ENCODE measurements at regions not wholly inside any gene's neighbourhood (a gene's known extent, or its start where the extent isn't known, plus 50 kb on each side); places are given as distances from the start of the nearest gene placed in this dataset.
A peak's percentile ranks its signal among the peaks of the same experiment; 100 is the strongest.

DNA sequence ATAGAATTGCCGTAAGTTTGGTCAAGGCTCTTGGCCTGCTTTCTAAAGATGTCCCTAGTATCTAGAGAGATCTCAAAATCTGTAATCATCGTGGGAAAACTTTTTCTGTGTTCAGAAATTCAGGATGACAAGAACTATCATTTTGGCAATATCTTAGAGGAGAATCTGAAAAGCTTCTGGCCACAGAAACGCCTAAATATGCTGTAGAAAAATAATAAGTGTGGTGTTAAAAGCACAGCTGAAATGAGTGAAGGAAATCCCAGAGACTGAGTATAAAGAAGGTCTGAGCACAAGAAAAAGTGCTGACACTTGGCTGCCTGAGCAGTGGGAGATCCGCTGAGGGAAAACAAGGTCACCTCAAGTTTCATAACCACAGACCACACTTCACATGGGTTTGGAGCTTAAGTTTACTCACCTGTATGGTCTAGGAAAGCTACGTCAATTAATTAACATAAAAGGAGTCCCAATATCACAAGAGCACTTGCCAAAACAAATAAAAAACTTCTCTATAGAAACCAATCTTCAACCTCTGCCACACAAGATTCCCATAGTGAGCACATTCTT lies 235.2 kb upstream of the IRF2BP2 start:
- Histone ChIP-seq H3K27ac (peak overlapping the region in 1 of 2 donors; percentile 67), H3K36me3 (no peaks in the 10 kb centered on the region), H3K9me3 (no peaks in the 10 kb centered on the region), H3K4me1 (peaks cover 0 to 78% of the 10 kb centered on the region in 2 donors), H3K27me3 (no peaks in the 10 kb centered on the region), H3K4me3 (no peak overlapping the region)
- TF ChIP-seq CTCF (IDR thresholded peaks at IDR 0.05): no peak
- ATAC-seq (peak; percentile 62), DNase-seq (no peak)
- intact Hi-C loops (cut with DNase I): no loop called here

GRCh38 chr1:234844479-234845031 lies 234.6 kb upstream of the IRF2BP2 start:
- H3K4me1 ChIP-seq: peaks cover 0 to 77% of the 10 kb centered on the region in 2 donors
- intact Hi-C loops (cut with DNase I): no loop called here
- peak; percentile 11 for ATAC-seq
- TF ChIP-seq CTCF (IDR thresholded peaks at IDR 0.05): no peak
- H3K27ac ChIP-seq: peak overlapping the region in 1 of 2 donors; percentile 67
- no peaks in the 10 kb centered on the region for H3K9me3 ChIP-seq
- no peaks in the 10 kb centered on the region for H3K27me3 ChIP-seq
- no peak for DNase-seq
- H3K36me3 ChIP-seq: no peaks in the 10 kb centered on the region
- H3K4me3 ChIP-seq: no peak overlapping the region

DNA sequence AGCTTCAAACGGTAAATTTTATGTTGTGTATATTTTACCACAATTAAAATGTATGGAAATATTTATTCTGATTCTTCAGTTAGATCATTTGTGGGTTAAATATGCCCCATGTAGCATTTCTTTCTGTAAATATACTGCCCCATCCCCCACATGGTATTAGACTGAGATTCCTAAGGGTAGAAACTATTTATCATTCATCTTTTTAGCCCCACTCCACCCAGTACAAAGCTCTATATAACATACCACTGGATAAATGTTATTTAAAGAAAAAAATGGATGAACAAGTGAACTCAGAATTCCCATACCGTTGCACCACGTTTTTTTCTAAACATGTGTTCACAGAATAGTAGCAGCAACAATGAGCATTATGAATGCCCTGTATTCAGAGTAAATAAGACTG lies 234.0 kb upstream of the IRF2BP2 start:
- H3K9me3 ChIP-seq: no peaks in the 10 kb centered on the region
- H3K27ac ChIP-seq: peak overlapping the region in 1 of 2 donors; percentile 67
- TF ChIP-seq CTCF (IDR thresholded peaks at IDR 0.05): no peak
- no peak overlapping the region for H3K4me3 ChIP-seq
- H3K27me3 ChIP-seq: no peaks in the 10 kb centered on the region
- ATAC-seq: no peak
- intact Hi-C loops (cut with DNase I): no loop called here
- no peak for DNase-seq
- H3K4me1 ChIP-seq: peaks cover 0 to 78% of the 10 kb centered on the region in 2 donors
- no peaks in the 10 kb centered on the region for H3K36me3 ChIP-seq

DNA sequence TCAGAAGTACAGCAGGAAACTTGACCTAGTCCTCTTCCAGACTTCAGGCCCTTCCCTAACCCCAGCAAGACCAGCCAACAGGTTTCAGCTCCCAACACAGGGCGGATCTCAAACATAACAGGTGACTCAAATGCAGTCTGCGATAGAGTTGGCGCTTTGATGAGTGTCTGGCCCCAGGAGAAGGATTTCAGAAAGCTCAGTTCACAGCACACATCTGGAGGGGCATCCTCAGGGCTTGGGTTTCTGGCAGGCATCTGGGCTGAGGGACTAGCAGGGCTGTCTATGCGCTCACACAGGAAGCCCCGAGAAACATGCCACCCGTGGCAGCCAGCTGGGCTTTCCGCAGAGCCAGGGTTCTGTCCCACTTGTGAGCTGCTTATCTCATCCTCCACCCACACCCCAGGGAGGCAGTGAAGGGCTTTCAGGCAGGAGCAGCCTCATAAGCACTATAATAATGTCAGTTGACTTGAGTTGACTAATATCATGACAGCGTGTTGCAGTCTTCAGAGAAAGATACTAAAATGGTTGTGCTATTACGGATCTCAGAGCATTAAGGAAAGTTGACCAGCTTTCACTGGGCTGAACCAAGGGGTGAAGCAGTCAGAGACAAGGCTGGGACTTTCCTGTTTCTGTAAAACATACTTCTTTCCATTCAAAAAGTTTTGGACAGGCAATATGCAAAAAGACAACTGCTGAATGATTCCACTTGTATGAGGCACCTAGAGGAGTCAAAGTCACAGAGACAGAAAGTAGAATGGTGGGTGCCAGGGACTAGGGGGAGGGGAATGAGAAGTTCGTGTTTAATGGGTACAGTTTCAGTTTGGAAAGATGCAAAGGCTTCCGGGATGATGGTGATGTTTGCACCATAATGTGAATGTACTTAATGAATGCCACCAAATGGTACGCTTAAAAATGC lies 233.0 kb upstream of the IRF2BP2 start:
- H3K27ac ChIP-seq: peak overlapping the region; percentile 23 to 81
- peak; percentile 21 for ATAC-seq

More for the DNA sequence above, 233.0 kb upstream of the IRF2BP2 start:
- Histone ChIP-seq H3K36me3 (no peaks in the 10 kb centered on the region), H3K4me1 (peaks cover 0 to 77% of the 10 kb centered on the region in 2 donors), H3K9me3 (no peaks in the 10 kb centered on the region), H3K4me3 (no peak overlapping the region), H3K27me3 (no peaks in the 10 kb centered on the region)
- TF ChIP-seq CTCF (IDR thresholded peaks at IDR 0.05): no peak
- intact Hi-C loops (cut with DNase I): no loop called here
- DNase-seq: no peak
